GM21786 (cell line): ENCODE measurements at regions not wholly inside any gene's neighbourhood (a gene's known extent, or its start where the extent isn't known, plus 50 kb on each side); places are given as distances from the start of the nearest gene placed in this dataset.
"Not testable (repeated sequence)": the region's sequence is repeated elsewhere in the genome, so short reads cannot be mapped to it uniquely, and the experiment has no call there.

Source experiments
- ATAC-seq: cut with Tn5 transposase; IDR thresholded peaks from one replicate; pipeline ENCODE4 v1.9.1; 2021; ENCODE audit not compliant: unreplicated experiment

- ATAC-seq, result no peak
These were observed 443.4 kb downstream of the ZNF516 start for GRCh38 chr18:76051396-76052226.

- no peak for ATAC-seq
These were observed 448.8 kb downstream of the ZNF516 start for GRCh38 chr18:76046221-76046620.

- ATAC-seq, result no peak
These were observed 452.5 kb downstream of the ZNF516 start for GRCh38 chr18:76042511-76042910.

GRCh38 chr18:76018210-76018609, 476.8 kb downstream of the ZNF516 start:
- no peak for ATAC-seq

- no peak for ATAC-seq
These were observed 482.0 kb downstream of the ZNF516 start for GRCh38 chr18:76013057-76013456.

DNA sequence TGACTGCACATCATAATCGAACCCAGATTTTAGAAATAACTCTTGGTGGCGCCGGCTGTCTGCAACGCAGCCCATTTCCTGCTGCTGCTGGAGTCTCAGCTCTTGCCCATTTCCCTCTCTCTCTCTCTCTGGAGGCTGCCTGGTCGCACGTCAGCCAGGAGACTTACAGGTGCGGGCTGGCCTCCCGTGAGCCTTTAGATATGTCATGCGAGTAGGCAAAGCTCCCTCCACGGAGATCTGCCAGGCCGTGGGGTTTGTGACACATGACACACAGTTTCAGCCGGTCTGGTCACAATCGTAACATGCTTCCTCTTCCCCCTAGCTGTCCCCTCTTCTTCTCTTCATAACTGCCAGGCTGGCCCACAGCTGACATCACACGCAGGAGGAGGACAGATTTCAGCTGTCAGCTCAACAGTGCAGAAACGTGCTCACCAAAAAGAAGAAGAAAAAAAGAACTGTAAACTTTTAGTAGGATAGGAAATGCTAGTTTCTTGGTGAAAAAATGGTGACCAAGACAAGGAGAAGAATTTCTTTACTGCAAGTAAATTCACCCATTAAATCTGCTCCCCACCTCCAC, 489.3 kb downstream of the ZNF516 start:
- ATAC-seq, result no peak

DNA sequence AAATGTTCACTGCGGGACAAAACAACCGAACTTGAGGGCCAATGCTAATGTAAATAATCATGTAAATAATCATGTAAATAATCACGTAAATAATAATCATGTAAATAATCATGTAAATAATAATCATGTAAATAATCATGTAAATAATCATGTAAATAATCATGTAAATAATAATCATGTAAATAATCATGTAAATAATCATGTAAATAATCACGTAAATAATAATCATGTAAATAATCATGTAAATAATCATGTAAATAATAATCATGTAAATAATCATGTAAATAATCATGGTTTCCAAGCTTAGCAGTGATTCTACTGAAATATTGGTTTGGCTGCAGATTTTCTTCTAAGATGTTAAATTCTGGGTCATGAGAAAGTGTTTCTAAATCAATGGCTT, 507.1 kb downstream of the ZNF516 start:
- not testable (repeated sequence) for ATAC-seq

- ATAC-seq, result no peak
These were observed 510.2 kb downstream of the ZNF516 start for GRCh38 chr18:75984853-75985252.

DNA sequence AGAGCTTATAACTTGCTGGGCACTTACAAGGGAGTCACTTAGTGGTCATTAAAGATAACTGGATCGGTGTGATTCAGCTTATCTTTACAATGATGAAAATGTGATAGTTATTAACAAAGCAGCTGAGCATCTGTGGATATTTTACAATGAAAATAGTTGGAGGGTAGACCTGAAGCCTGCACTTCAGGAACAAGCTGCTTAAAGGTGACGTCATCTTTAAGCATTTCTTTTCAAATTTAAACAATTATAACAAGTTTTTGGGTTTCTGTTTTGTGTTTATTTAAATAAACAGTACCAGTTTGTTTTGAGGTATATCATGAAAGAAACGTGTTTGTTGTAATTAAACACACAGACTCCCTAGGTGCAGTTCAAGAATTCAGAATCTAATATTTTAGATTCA, 513.9 kb downstream of the ZNF516 start:
- ATAC-seq, result no peak

DNA sequence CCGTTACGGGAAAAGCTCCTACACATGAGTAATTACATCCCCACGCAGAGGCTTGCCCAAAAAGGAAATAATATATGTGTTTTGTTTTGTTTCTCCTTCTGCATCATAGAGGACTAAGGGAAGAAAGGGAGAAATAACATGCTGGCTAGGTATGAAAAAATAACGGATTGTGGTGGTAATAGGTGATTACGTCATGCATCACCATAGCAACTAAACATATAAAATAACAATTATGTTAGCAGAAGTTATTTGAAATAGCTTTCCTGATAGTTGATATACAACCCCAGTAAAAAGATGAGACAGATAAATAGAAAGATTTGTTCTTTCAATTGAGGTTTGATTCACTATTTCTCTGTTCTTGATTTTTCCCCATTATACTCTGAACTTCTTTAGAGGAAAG, 518.0 kb downstream of the ZNF516 start:
- no peak for ATAC-seq

GRCh38 chr18:75970212-75970611, 524.8 kb downstream of the ZNF516 start:
- no peak for ATAC-seq

DNA sequence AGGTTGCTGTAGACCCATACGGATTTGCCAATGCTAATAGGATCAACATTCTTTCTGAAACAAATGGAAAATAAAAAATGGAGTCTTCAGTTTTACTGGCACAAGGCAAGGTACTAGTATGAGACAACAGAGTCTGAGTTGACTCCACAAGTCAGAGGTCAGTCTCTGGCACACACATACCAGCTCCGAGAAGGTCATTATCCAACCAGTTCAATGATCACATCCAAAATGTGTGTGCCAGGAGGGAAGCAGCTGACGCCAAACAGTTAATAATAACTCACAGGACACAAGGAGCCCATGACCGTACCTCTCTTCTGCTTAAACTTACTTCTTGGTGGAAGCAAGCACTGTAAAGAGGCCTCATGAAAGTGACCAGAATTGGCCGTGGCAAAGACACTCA, 528.6 kb downstream of the ZNF516 start:
- ATAC-seq, result no peak

- no peak for ATAC-seq
These were observed 532.9 kb downstream of the ZNF516 start for GRCh38 chr18:75962036-75962572.

DNA sequence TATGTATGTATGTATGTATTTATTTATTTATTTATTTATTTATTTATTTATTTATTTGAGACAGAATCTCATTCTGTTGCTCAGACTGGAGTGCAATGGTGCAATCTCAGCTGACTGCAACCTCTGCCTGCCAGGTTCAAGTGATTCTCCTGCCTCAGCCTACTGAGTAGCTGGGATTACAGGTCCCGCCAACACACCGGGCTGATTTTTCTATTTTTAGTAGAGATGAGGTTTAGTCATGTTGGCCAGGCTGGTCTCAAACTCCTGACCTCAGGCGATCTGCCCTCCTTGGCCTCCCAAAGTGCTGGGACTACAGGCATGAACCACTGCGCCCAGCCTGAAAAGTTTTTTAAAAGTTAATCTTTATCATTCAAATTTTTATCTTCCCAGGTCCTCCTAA, 532.9 kb upstream of the SMIM21 start:
- not testable (repeated sequence) for ATAC-seq

- ATAC-seq, result no peak
These were observed 531.6 kb upstream of the SMIM21 start for GRCh38 chr18:75959150-75959549.

GRCh38 chr18:75958683-75959082, 531.2 kb upstream of the SMIM21 start:
- ATAC-seq, result no peak

- ATAC-seq, result no peak
These were observed 517.9 kb upstream of the SMIM21 start for GRCh38 chr18:75945265-75945933.

GRCh38 chr18:75937306-75937705, 509.8 kb upstream of the SMIM21 start:
- ATAC-seq, result no peak

- ATAC-seq, result no peak
These were observed 509.4 kb upstream of the SMIM21 start for GRCh38 chr18:75936862-75937261.

- ATAC-seq, result no peak
These were observed 503.6 kb upstream of the SMIM21 start for GRCh38 chr18:75931079-75931478.

DNA sequence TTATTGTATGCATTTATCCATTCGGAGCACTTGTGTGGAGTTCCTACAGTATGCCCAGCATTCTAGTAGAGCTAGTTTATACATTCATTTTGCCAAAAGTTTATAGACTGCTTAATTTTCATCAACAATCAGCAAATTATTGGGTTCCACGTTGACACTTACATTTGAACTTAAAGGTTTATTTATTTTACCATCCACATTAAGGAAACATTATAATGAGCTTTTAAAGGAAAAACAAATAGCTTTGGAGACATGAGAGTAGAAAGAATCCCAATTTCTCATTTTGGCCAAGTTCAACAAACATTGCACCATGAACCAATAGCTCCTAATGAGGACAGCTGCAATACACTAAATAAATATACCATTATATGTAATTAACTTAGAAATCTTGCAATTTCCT, 501.2 kb upstream of the SMIM21 start:
- no peak for ATAC-seq

- no peak for ATAC-seq
These were observed 500.3 kb upstream of the SMIM21 start for GRCh38 chr18:75927791-75928190.
